ENCODE measurements at regions not wholly inside any gene's neighbourhood (a gene's known extent, or its start where the extent isn't known, plus 50 kb on each side); places are given as distances from the start of the nearest gene placed in this dataset.
"Not testable (repeated sequence)": the region's sequence is repeated elsewhere in the genome, so short reads cannot be mapped to it uniquely, and the experiment has no call there.

- no peak for FAIRE-seq
Measured at GRCh38 chr1:208475449-208475848, 231.3 kb upstream of the PLXNA2 start.

- no peak for FAIRE-seq
Measured at GRCh38 chr1:208475951-208476845, 232.0 kb upstream of the PLXNA2 start.

GRCh38 chr1:208476846-208477170 is 232.6 kb upstream of the PLXNA2 start:
- FAIRE-seq: no peak

GRCh38 chr1:208479435-208479834 is 235.3 kb upstream of the PLXNA2 start:
- FAIRE-seq: no peak

GRCh38 chr1:208485512-208485911 is 241.3 kb upstream of the PLXNA2 start:
- no peak for FAIRE-seq

GRCh38 chr1:208486677-208487076 is 242.5 kb upstream of the PLXNA2 start:
- no peak for FAIRE-seq

GRCh38 chr1:208488432-208488831 is 244.2 kb upstream of the PLXNA2 start:
- FAIRE-seq: not testable (repeated sequence)

- no peak for FAIRE-seq
Measured at GRCh38 chr1:208496467-208497371, 252.5 kb upstream of the PLXNA2 start.

- no peak for FAIRE-seq
Measured at GRCh38 chr1:208497866-208498541, 253.8 kb upstream of the PLXNA2 start.

GRCh38 chr1:208499026-208499425 is 254.8 kb upstream of the PLXNA2 start:
- no peak for FAIRE-seq

GRCh38 chr1:208499601-208500000 is 255.4 kb upstream of the PLXNA2 start:
- no peak for FAIRE-seq

GRCh38 chr1:208500375-208500774 is 256.2 kb upstream of the PLXNA2 start:
- FAIRE-seq: no peak

- no peak for FAIRE-seq
Measured at GRCh38 chr1:208501542-208501941, 257.4 kb upstream of the PLXNA2 start.

- no peak for FAIRE-seq
Measured at GRCh38 chr1:208503787-208504186, 259.6 kb upstream of the PLXNA2 start.

- no peak for FAIRE-seq
Measured at GRCh38 chr1:208506812-208507211, 262.6 kb upstream of the PLXNA2 start.

GRCh38 chr1:208509072-208509471 is 264.9 kb upstream of the PLXNA2 start:
- no peak for FAIRE-seq

- FAIRE-seq: no peak
Measured at GRCh38 chr1:208510192-208510952, 266.2 kb upstream of the PLXNA2 start.

GRCh38 chr1:208511242-208511860 is 267.2 kb upstream of the PLXNA2 start:
- FAIRE-seq: no peak

- no peak for FAIRE-seq
Measured at GRCh38 chr1:208513799-208514198, 269.6 kb upstream of the PLXNA2 start.

GRCh38 chr1:208515129-208515528 is 270.9 kb upstream of the PLXNA2 start:
- no peak for FAIRE-seq

- no peak for FAIRE-seq
Measured at GRCh38 chr1:208516780-208517179, 272.6 kb upstream of the PLXNA2 start.
